Tongue (tissue), 1 donor: ENCODE measurements at regions not wholly inside any gene's neighbourhood (a gene's known extent, or its start where the extent isn't known, plus 50 kb on each side); places are given as distances from the start of the nearest gene placed in this dataset.
"Not testable (repeated sequence)": the region's sequence is repeated elsewhere in the genome, so short reads cannot be mapped to it uniquely, and the experiment has no call there.

ENCODE experiments used
- DNase-seq: peaks from one replicate; pipeline ENCODE4 v3.0.0-alpha.2; 2015

DNA sequence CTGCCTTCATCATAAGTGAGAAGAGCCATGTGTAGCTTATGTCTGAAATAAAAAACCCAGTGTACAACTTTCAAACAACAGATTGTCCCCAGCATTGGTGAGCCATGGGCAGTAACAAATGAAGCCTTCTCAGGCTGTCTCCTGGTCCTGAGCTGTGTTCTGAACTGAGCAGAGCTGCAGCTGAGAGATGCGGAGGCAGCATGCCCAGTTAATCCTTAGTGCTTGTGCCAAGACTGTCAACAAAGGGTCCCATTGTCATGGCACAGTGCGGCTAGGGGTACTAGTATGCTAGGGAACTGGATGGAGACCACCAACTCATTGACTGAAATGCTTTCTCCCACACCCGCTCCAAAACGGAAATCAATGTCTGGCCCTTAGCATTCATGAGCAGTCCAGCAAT lies 154.3 kb downstream of the RMST start:
- DNase-seq: peak; percentile 24

DNA sequence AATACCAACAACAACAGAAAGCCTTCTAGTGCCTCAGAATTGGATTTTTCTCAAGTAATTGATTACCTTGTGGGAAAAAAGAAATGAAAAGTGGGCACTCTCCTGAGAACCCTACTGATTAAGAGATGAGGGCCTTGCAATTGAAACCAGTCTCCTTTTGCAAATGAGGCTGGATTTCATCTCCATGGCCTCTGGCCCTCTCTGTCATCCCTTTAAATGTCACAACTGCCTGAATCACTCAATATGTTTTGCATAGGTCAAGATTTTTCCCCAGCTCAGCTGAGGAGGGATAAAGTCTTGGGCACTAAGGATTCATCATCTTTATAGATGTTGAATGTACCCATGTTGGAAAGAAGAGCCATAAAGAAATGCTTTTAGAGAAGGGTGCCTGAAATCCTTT lies 166.4 kb downstream of the RMST start:
- no peak for DNase-seq

DNA sequence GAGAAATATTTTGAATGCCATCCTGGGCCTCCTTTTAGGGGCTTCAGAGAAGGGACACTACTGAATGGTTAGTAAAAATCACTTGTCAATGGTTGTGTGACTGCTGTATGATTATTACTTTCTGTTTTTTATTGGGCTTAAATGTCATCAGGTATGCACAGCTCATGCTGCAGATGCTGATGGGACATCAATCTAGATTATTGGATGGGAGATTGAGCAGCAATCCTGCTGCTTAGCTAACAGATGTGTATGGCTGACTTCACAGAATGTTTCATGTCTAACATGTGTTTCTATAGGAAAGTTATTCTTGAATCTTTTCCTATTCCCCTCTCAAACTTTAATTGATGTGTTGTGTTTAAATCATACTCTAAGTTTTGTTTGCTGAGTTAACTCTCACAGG lies 166.8 kb downstream of the RMST start:
- no peak for DNase-seq

DNA sequence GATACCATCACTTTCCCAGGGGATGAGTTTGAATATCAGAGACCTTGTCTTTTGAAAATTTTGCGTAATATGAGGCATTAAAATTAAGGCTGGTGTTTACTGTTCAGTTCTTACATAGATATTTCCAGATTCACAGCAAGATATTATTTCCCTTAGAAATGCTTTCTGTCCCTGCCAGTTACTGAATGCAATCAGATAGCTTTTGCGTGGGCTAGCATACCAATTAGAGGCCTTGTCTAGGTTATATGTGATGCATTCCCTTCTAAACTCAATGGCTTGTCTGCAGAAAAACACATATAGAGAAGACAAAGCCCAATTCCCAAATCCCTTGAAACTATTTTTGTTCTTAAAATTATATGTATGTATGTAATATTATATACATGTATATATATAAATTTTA lies 167.8 kb downstream of the RMST start:
- no peak for DNase-seq

DNA sequence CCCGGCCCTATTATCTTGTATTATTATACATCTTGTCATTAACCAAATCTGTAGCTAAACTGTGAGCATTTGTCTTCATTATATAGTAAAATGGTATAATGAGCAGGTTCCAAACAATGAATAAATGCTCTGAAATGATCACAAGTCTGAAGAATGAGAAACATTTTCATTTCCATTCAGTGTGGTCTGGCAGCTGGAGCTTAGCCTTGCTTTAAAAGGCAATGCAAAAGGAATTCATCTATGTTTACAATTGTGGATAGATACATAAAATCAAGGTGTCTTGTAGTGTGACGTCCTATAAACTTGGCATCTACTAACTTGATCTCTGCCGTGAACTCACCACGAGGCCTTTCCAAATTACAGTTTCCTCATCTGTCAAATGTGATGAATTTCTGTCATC lies 168.3 kb downstream of the RMST start:
- no peak for DNase-seq

DNA sequence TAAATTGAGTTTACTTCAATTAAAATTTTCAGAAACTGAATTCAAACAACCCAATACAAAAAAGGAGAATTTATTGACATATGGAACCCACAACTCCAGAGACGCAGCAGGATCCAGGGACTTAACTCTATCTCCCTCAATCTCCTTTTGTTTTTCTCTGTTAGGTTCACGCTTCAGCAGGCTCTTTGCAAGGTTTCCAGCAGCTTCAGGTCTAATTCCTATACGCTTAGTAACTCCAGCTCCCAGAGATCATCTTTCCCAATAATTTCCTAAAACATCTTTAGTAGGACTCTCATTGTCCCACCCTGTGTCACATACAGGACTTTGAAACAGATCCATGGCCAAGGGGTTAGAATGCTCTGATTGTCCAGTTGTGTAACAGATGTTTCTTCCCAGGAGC lies 175.2 kb downstream of the RMST start:
- no peak for DNase-seq

DNA sequence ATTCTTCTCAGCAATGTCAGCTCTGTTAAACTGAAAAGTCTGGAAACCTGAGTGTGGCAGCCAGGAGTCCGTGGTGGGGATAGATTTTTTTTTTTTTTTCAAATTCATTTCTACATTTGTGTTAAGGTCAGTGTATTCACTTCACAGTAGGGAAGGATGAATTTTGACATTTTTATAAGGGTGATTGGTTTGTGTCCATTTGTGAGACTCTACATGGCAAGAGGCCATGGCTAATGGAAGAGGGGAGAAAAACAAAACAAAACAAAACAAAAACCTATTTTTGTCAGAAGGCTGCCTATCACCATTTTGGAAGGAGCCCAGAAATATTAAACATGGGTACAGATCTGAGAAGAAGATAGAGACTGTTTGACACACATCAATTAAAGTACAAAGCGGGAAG lies 176.1 kb downstream of the RMST start:
- no peak for DNase-seq

DNA sequence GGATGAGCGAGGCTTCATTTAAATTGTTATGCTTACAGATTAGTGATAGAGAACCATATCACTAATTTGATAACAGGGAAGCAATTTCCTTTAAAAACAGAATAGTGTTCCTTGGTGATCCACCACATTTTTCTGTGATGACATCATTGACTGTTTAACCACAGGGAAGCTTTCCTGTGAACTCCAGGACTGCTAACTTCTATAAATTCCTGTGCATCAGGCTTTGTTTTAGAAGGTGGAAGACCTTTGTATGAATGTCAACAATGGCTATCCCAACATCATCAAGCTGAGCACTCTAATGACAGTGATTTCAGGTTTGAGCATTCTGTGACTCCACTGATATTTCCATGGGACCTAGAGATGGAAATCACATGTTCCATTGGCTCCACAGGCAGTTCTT lies 177.1 kb downstream of the RMST start:
- no peak for DNase-seq

DNA sequence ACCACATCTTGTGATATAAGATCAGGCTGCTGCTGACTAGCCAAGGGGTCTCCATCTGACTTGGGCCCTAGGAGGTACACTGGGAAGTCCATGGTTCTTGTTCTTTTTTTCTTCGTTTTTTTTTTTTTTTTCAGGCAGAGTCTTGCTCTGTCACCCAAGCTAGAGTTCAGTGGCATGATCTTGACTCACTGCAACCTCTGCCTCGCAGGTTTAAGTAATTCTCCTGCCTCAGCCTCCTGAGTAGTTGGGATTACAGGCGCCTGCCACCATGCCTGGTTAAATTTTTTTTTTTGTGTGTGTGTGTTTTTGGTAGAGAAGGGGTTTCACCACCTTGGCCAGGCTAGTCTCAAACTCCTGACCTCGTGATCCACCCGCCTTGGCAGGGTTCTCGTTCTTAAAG lies 178.2 kb downstream of the RMST start:
- DNase-seq: no peak

DNA sequence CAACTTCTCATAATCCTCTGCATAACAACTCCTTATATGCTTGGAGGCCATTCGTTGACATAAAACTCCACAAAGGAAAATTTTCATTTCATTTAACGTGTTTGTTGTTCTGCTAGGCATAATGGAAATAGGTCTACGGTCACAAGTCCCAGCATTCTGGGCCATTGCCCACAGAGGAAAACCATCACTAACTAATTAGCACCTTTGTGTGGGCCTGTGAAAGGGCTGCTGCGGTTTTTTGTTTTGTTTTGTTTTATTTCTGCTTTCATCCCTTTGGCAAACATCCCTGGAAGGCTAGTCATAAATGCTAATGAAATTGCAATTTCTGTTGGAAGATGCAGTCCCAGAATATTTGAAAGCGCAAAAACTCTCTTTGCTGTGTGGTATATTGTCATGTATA lies 180.3 kb downstream of the RMST start:
- no peak for DNase-seq

DNA sequence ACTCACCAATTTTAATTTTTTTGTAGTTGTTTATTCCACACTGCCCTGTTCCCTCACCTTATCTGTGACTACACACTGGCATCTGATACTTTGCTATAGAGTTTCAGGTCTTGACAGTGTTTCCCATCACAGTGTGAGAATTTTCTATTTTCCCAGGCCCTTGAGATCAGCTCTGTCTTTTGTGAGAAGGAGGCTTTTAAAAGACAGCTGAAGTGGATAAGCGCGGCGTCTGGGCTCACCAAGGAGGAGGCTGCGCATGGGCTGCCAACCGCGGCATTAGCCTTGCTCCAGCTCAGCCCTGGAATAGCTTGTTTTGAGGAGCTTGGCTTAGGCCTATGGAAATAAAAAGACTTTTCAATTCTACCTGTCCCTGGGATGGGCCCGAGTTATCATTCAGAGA lies 181.3 kb downstream of the RMST start:
- no peak for DNase-seq

DNA sequence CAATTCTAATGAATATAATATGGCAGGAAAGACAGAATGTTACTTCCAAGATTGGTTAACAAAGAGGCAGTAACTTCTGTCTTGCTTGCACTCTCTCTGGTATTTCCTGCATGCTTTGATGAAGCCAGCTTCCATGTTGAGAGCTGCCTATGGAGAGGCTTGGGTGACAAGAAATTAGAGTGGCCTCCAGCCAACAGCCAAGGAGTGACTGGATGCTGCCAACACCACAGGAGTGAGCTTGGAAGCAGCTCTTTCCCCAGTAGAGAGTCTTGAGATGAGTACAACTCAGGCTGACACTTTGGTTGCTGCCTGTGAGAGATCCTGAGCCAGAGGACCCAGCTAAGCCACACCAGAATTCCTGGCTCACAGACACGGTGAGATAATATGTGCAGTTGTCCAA lies 183.1 kb downstream of the RMST start:
- no peak for DNase-seq

DNA sequence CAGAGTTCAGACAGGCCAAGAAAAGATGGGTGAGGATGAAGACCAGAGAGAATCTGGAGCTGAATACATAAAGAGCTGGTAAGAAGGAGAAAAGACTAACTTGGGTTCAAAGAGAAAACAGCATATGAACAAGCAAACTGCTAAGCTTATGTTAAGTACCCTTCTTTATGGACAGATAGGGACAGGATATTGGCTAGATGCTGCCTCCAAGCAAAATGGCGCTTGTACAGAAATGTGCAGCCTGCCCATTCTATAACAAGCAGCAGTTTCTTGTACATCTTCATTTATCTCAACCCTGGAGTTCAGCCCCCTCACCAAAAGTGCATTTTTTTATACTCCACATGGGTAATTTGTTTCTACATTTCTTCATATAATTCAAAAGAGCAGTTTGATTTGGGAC lies 184.5 kb downstream of the RMST start:
- DNase-seq: no peak

DNA sequence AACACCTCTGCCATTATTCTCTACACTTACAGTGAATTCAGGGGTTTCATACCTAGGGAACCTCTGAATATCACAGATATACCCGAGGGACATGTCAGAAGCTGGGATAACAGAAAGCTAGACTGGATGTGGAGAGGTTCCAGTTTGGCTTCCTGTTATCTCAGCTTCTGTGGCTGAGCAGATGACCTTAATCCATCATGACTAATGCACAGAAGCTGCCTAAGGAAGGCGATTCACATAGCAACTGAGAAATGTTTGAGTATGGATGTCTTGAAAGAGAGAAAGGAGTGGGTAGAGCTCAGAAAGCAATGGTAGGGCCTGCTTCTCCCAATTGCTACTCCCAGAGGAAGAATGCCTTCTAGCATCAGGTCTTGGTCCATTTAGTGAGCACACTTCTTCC lies 187.6 kb downstream of the RMST start:
- no peak for DNase-seq

DNA sequence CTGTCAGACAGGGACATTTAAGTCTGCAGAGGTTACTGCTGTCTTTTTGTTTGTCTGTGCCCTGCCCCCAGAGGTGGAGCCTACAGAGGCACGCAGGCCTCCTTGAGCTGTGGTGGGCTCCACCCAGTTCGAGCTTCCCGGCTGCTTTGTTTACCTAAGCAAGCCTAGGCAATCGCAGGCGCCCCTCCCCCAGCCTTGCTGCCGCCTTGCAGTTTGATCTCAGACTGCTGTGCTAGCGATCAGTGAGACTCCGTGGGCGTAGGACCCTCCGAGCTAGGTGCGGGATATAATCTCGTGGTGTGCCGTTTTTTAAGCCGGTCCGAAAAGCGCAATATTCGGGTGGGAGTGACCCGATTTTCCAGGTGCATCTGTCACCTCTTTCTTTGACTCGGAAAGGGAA lies 193.9 kb downstream of the RMST start:
- DNase-seq: not testable (repeated sequence)

DNA sequence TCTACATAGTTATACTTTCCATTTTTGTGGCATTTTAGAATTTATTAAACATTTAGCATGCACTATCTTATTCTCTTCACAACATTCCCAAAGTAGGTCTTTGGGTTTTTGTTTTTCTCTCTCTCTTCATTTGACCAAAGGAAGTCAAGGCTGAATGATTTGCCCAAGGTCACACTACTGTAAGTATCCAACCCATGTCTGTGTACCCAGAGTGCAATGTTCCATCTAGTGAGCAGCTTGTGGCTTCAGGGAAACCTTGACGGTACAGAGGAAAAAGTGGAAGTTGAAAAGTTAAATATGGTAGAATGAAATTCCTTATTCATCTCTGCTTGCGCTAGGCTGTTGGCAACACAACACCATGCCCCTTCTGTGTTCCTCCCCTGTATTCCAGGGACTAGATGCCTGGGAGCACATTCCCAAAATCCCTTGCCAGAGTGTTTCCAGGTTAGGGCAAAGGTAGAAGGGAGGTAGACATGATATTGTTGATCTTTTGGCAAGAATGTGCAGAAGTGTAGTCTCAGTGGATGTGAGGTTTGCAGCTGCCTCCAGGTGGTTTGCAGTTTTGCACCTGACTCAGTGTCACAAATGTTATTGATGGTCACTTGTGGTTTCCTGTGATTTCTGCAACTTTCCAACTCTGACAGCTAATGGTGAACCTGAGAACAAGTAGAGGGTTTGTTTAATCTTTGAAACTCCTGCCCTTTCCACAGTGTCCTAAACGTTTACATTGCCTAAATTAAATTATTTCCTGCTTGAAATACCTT lies 196.7 kb downstream of the RMST start:
- no peak for DNase-seq

DNA sequence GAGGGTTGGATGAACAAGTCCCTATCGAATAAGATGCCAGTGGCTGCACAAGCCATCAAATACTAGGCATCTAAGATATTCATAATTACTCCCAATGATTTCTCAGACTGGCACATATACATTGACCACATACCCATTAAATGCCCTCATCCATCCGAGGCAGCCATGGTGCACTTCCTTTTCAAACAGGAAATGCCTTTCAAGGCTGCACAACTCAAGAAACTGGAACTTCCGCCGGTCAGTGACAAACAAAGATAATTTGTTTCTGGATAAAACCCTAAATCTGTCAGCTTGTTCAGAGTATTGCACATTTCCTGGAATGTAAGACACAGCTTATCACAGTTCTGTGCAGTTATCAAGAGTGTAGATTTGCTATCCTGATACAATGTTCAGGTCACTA lies 203.7 kb downstream of the RMST start:
- DNase-seq: no peak

DNA sequence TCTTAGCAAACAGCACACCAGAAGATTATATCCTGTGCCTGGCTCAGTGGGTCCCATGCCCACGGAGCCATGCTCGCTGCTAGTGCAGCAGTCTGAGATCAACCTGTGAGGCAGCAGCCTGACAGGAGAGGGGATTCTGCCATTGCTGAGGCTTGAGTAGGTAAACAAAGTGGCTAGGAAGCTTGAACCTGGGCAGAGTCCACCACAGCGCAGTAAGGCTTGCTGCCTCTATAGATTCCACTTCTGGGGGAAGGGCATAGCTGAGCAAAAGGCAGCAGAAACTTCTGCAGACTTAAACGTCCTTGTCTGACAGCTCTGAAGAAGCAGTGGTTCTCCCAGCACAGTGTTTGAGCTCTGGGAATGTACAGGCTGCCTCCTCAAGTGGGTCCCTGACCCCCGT lies 210.3 kb downstream of the RMST start:
- DNase-seq: no peak

DNA sequence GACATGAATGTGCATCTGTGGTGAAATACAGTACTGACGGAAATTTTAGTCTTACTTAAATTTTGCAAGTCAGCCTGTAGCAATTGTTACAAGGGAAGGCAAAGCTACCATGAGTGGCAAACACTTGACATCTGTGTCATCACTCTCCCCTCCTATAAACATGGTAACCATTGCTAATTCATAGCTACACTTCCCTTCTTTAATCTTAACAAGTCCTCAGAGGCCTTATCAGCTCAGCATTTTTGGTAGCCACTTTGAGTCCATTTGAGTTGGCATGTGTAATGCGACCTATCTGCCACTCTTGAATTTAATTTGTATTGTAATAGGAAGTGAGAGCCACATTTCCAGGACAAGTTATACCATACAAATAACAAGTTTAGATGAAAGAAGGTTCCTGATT lies 218.1 kb downstream of the RMST start:
- DNase-seq: no peak

DNA sequence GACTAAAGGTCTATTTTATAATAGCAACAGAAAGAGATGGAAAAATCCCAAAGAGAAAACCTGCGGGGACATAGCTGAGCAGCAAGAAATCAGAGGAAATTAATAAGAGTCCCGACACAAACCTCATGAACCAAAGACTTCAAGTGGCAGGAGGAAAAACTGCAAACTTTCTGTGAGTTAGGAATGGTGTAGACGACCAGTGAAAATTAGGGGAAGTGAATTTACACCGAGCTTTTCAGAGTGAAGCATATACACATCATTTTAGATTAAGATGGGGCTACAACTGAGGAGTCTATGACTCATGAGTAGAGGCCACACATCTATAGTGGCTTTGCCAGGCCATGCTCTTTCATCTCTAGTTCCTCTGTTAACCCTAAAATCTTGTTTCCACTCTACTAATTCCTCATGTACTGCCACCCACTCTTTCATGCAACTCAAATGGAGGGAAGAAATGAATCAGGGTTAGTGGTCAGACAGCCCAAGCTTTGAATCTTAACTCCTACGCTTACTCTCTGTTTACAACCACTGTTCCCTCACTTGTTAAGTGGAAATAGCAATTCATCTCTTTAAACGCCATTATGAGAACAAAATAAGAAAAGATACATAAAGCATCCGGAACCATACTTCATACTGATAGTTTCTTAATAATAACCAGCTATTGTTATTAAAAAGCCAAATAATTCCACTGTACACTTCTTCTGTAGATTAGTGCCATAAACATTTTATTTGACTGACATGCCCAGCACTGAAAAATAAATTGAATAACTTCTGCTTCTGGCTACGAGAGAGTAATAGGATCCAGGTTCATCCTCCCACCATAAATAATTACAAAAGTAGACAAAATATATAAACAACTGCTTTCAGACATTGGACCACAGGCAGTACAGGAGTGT lies 219.3 kb downstream of the RMST start:
- no peak for DNase-seq

DNA sequence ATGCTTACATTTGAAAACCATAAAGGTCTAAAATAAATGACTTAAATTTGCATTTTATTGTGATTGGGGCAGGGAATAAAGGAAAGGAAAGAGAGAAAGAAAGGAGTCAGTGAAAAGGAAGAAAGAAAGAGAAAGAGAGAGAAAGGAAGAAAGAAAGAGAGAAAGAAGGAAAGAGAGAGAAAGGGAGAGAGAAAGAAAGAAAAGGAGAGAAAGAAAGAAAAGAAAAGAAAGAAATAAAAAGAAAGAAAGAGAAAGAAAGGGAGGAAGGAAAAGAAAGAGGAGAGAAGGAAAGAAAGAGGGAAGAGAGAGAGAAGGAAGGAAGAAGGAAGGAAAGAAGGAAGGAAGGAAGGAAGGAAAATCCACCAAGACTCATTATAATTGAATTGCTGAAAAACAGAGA lies 222.8 kb downstream of the RMST start:
- DNase-seq: no peak

DNA sequence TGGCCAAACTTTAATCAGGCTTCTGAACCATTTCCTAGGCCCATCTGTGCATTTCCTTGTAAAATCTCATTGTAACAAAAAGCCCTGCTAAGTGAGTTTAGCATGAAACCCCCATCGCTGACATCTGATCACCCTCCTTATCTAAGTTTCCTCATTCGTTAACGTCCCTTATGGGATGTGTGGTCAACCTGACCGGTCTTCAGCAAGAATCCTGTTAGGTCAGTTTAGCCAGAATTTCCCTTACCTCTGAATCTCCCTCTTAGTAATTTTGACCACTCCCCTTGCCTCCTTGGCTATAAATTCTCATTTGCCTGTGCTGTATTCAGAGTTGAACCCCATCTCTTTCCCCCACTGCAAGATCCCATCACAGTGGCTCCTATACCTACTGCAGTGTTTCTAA lies 239.3 kb downstream of the RMST start:
- no peak for DNase-seq

DNA sequence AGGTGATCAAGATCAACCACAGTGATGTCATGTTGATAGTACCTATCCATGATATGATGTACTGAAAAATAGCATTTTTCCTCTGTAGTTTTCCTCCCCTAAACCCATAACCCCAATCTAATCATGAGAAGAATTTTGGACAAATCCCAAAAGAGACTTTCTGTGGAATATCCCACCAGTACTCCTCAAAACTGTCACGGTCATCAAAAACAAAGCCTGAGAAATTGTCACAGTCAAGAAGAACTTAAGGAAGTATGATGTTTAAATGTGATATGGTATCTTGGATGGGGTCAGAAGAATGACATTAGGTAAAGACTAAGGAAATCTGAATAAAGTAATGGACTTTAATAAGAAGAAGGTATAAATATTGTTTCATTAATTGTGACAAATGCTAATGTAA lies 248.8 kb downstream of the RMST start:
- DNase-seq: no peak

DNA sequence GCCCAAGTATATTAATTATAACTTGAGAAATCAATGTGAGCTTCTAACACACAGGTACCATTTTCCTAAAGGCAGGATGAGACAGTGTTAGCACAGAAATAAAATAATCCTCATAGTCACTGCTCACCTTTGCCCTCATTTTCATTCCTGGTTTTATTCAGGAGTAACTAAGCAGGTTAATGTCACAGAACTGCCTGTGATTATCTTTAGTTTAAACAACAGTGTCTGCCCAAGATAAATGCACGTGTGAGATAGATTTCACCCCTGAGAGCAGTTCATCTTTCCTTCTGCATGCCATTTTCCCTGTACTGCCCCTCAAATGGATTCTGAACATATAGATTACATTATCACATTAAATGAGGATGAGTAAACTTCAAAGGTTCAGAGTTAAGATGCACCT lies 250.7 kb downstream of the RMST start:
- DNase-seq: no peak
